Coronary artery (tissue), 2 donors: ENCODE measurements at regions not wholly inside any gene's neighbourhood (a gene's known extent, or its start where the extent isn't known, plus 50 kb on each side); places are given as distances from the start of the nearest gene placed in this dataset.
"Not testable (repeated sequence)": the region's sequence is repeated elsewhere in the genome, so short reads cannot be mapped to it uniquely, and the experiment has no call there.

Experiments
- DNase-seq: peaks from one replicate; pipeline ENCODE4 v3.0.0-alpha.2; 2017; ENCODE audit warnings: low spot score
- H3K27ac ChIP-seq, 2 donors: fragments of 200-600 bp; sonication (generic); one replicate each; pipeline ENCODE4 v1.5.1; 2016 to 2019
- H3K4me3 ChIP-seq: fragments of 200-600 bp; sonication (generic); 2 replicates; pipeline ENCODE4 v1.5.1; 2016; ENCODE audit warnings: mild to moderate bottlenecking, moderate library complexity
- CTCF ChIP-seq: fragments of 200-600 bp; sonication (generic); IDR thresholded peaks from one replicate; pipeline ENCODE4 v1.5.1; 2019; ENCODE audit warnings: antibody characterized with exemption

DNA sequence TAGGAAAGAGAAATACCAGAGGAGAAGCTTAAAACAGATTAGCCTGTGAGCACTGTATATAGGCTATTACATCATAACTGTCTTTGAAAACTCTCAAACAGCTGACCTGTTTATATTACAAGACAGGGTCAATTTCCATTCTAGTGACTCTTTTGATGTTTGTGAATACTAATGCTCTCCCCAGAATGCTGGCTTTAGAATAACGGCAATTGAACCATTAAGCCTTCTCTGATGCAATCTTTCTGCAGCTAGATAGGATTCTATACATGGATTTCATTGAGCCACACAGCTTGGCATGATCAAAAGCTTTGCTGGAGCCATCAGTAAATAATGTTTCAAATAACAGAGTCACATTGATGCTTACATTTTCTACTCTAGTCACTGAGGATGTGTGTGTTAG, 122.7 kb upstream of the FAT3 start:
- TF ChIP-seq CTCF = no peak
- no peak for DNase-seq

DNA sequence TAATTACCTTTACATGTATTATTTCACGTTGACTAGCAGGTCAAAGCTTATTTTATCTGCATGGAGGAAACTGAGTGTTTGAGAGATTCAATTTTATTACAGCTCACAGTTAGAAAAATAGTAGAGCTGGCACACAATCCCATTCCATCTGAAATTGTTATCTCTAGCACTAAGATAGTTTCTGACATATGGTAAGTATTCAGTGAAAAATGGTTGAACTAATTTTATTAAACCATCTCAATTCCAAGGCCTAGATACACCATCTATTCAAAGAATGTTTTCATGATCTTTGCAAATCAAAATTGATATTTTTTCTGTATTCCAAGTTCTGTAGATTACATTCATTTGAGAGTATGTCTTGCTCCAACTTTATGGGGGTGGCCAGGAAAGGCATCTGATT, 125.4 kb upstream of the FAT3 start:
- DNase-seq = no peak
- TF ChIP-seq CTCF = no peak
- Histone ChIP-seq H3K4me3 (no peak overlapping the region), H3K27ac (no peak overlapping the region)

More for the DNA sequence above, 122.7 kb upstream of the FAT3 start:
- no peak overlapping the region for H3K27ac ChIP-seq
- no peak overlapping the region for H3K4me3 ChIP-seq

DNA sequence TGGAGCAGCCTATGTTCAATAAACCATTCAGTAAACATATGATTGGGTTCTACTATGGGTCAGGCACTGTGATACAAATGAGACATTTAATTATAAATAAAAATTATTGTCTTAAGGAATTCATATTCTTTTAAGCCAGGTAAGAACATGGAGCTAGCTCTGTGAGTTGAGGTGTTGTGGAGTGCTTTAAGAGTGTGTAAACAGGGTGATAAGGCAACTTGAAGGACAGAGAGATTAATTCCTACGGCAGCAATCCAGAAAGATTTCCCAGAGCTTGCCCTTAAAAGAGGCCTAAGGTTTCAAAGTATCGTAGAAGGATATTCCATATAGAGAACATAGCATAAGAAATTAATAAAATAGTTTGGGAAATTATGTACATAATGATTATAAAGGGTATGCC, 126.4 kb upstream of the FAT3 start:
- TF ChIP-seq CTCF = no peak
- H3K27ac ChIP-seq = no peak overlapping the region
- no peak overlapping the region for H3K4me3 ChIP-seq
- no peak for DNase-seq

- Histone ChIP-seq H3K4me3 (no peak overlapping the region), H3K27ac (no peak overlapping the region)
- no peak for DNase-seq
- TF ChIP-seq CTCF = no peak
Observed at GRCh38 chr11:92087725-92088537, 136.7 kb upstream of the FAT3 start.

GRCh38 chr11:92083123-92083522, 141.5 kb upstream of the FAT3 start:
- TF ChIP-seq CTCF = no peak
- DNase-seq = no peak

GRCh38 chr11:92082652-92083051, 142.0 kb upstream of the FAT3 start:
- no peak for DNase-seq
- H3K27ac ChIP-seq = no peak overlapping the region
- H3K4me3 ChIP-seq = no peak overlapping the region
- no peak for TF ChIP-seq CTCF

More at GRCh38 chr11:92083123-92083522, 141.5 kb upstream of the FAT3 start:
- Histone ChIP-seq H3K27ac (no peak overlapping the region), H3K4me3 (no peak overlapping the region)

DNA sequence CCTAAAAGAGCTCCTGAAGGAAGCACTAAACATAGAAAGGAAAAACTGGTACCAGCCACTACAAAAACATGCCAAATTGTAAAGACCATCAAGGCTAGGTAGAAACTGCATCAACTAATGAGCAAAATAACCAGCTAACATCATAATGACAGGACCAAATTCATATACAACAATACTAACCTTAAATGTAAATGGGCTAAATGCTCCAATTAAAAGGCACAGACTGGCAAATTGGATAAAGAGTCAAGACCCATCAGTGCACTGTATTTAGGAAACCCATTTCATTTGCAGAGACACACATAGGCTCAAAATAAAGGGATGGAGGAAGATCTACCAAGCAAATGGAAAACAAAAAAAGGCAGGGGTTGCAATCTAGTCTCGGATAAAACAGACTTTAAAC, 150.1 kb upstream of the FAT3 start:
- not testable (repeated sequence) for H3K27ac ChIP-seq, DNase-seq, H3K4me3 ChIP-seq
